ENCODE measurements at regions not wholly inside any gene's neighbourhood (a gene's known extent, or its start where the extent isn't known, plus 50 kb on each side); places are given as distances from the start of the nearest gene placed in this dataset.

DNA sequence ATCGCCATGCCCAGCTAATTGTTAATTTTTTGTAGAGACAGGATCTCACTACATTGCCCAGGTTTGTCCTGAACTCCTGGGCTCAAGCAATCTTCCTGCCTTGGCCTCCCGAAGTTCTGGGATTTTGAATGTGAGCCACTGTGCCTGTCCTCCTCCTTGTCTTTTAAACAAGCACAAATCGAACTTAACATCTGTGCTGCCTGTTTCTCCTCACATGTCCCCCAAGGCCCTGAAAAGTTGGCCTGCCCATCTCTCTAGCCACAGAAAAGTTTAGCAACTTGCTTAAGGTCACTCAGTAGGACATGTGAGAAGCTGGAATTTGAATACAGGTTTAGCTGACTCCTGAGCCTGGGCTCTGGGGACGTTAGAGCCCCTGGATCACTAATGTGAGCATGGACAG lies 115.7 kb upstream of the KCNG1 start:
- TF ChIP-seq TCF4 (CRISPR knock-in tag; IDR thresholded peaks at IDR 0.05; ENCODE audit: borderline replicate concordance) (no peak), CSDC2 (CRISPR knock-in tag; IDR thresholded peaks at IDR 0.05) (no peak), ZFP30 (CRISPR knock-in tag; IDR thresholded peaks at IDR 0.05) (no peak), ZFP3 (CRISPR knock-in tag; IDR thresholded peaks at IDR 0.05) (no peak), ZNF70 (CRISPR knock-in tag; IDR thresholded peaks at IDR 0.05) (no peak), RARB (CRISPR knock-in tag; IDR thresholded peaks at IDR 0.05) (no peak), GLIS3 (CRISPR knock-in tag; IDR thresholded peaks at IDR 0.05) (no peak), OSR1 (CRISPR knock-in tag; IDR thresholded peaks at IDR 0.05) (no peak)
- TF ChIP-seq, protein P1, sequence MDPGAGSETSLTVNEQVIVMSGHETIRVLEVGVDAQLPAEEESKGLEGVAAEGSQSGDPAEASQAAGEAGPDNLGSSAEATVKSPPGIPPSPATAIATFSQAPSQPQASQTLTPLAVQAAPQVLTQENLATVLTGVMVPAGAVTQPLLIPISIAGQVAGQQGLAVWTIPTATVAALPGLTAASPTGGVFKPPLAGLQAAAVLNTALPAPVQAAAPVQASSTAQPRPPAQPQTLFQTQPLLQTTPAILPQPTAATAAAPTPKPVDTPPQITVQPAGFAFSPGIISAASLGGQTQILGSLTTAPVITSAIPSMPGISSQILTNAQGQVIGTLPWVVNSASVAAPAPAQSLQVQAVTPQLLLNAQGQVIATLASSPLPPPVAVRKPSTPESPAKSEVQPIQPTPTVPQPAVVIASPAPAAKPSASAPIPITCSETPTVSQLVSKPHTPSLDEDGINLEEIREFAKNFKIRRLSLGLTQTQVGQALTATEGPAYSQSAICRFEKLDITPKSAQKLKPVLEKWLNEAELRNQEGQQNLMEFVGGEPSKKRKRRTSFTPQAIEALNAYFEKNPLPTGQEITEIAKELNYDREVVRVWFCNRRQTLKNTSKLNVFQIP (CRISPR knock-in tag; IDR thresholded peaks at IDR 0.05; ENCODE audit: borderline replicate concordance, low read depth), result no peak
- TF ChIP-seq, protein P2, sequence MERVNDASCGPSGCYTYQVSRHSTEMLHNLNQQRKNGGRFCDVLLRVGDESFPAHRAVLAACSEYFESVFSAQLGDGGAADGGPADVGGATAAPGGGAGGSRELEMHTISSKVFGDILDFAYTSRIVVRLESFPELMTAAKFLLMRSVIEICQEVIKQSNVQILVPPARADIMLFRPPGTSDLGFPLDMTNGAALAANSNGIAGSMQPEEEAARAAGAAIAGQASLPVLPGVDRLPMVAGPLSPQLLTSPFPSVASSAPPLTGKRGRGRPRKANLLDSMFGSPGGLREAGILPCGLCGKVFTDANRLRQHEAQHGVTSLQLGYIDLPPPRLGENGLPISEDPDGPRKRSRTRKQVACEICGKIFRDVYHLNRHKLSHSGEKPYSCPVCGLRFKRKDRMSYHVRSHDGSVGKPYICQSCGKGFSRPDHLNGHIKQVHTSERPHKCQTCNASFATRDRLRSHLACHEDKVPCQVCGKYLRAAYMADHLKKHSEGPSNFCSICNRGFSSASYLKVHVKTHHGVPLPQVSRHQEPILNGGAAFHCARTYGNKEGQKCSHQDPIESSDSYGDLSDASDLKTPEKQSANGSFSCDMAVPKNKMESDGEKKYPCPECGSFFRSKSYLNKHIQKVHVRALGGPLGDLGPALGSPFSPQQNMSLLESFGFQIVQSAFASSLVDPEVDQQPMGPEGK (CRISPR knock-in tag; IDR thresholded peaks at IDR 0.05; ENCODE audit: borderline replicate concordance), result no peak

All from SK-N-SH treated with all-trans-retinoic acid at 6 μM for 48 hours (cell line).